ENCODE measurements at regions not wholly inside any gene's neighbourhood (a gene's known extent, or its start where the extent isn't known, plus 50 kb on each side); places are given as distances from the start of the nearest gene placed in this dataset.

- intact Hi-C loops (cut with DNase I; ENCODE audit: low total_unique reads), result no loop called here
- no peaks in the 10 kb centered on the region for H3K4me1 ChIP-seq
- H3K27me3 ChIP-seq, result no peaks in the 10 kb centered on the region
- no peak overlapping the region for H3K27ac ChIP-seq
- no peak for TF ChIP-seq POLR2A (IDR thresholded peaks at IDR 0.05)
- no peak for TF ChIP-seq CTCF (IDR thresholded peaks at IDR 0.05)
- peaks cover 0 to 3% of the 10 kb centered on the region in 2 donors for H3K9me3 ChIP-seq
- no peak overlapping the region for H3K4me3 ChIP-seq
- DNase-seq, result no peak
- no peaks in the 10 kb centered on the region for H3K36me3 ChIP-seq
Measured at GRCh38 chr11:37597776-37598175, 999.7 kb upstream of the RAG2 start.

- Histone ChIP-seq H3K4me1 (no peaks in the 10 kb centered on the region), H3K9me3 (peaks cover 0 to 3% of the 10 kb centered on the region in 2 donors), H3K27ac (no peak overlapping the region), H3K4me3 (no peak overlapping the region), H3K36me3 (no peaks in the 10 kb centered on the region), H3K27me3 (no peaks in the 10 kb centered on the region)
- intact Hi-C loops (cut with DNase I; ENCODE audit: low total_unique reads), result no loop called here
- TF ChIP-seq CTCF (IDR thresholded peaks at IDR 0.05), result no peak
- TF ChIP-seq POLR2A (IDR thresholded peaks at IDR 0.05), result no peak
- DNase-seq, result no peak
Measured at GRCh38 chr11:37595845-37596244, 997.8 kb upstream of the RAG2 start.

GRCh38 chr11:37574361-37574760 is 976.3 kb upstream of the RAG2 start:
- H3K27ac ChIP-seq, result no peak overlapping the region
- H3K4me1 ChIP-seq, result no peaks in the 10 kb centered on the region
- no peaks in the 10 kb centered on the region for H3K9me3 ChIP-seq
- no peak overlapping the region for H3K4me3 ChIP-seq
- TF ChIP-seq POLR2A (IDR thresholded peaks at IDR 0.05) (no peak), CTCF (IDR thresholded peaks at IDR 0.05) (no peak)
- intact Hi-C loops (cut with DNase I; ENCODE audit: low total_unique reads), result no loop called here
- no peak for DNase-seq
- no peaks in the 10 kb centered on the region for H3K27me3 ChIP-seq
- H3K36me3 ChIP-seq, result no peaks in the 10 kb centered on the region

DNA sequence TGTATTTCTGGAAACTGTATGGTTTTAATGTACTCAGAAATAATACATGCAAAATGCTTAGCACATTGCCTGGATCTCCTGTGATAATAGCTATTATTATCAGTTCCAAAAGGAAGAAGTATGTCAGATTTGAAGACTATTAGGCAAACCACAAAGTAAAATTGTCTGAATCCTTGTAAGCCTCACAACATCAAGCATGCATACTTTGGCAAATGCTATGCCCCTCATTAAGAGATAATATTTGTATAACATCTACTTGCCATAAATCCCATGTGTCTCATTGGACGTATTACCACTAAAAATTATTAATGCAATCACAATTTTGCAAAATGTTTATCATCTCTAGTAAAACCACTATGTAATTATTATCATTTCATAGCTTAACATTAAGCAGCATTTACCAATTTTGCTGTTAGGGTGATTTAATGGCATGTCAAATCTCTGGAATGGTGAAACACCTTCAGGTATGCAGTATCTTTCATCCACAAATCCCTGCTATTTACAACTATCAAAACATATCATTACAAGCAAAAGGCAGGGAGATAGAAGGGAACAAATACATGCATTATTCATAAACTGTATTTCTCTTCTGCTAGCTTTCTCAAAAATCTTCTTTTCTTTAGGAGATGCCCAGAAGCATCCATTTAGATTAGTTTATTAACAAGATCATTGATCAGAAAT is 974.6 kb upstream of the RAG2 start:
- no peaks in the 10 kb centered on the region for H3K27me3 ChIP-seq
- H3K4me3 ChIP-seq, result no peak overlapping the region
- H3K27ac ChIP-seq, result no peak overlapping the region
- no peak for DNase-seq
- no peaks in the 10 kb centered on the region for H3K36me3 ChIP-seq
- no peaks in the 10 kb centered on the region for H3K4me1 ChIP-seq
- no peak for TF ChIP-seq POLR2A (IDR thresholded peaks at IDR 0.05)
- TF ChIP-seq CTCF (IDR thresholded peaks at IDR 0.05), result no peak
- intact Hi-C loops (cut with DNase I; ENCODE audit: low total_unique reads), result no loop called here
- H3K9me3 ChIP-seq, result no peaks in the 10 kb centered on the region

DNA sequence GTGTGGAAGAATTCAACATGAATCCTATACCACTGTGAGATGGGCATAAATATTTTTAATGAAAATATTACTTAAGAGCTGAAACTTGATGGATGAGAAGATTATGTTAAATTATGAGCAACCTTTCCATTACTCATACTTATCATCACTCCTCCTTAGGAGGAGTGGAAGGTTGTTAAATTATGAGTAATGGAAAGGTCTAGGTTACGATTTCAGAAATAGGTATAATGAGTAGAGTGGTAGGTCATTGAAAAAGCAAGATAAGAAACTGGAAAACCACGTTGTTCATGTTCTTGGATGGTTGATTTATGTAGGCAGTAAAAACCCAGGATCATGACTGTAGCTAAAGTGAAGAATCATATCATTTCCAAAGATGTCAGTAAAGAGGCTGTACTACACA is 973.2 kb upstream of the RAG2 start:
- H3K4me1 ChIP-seq, result no peaks in the 10 kb centered on the region
- DNase-seq, result no peak
- intact Hi-C loops (cut with DNase I; ENCODE audit: low total_unique reads), result no loop called here
- H3K4me3 ChIP-seq, result no peak overlapping the region
- no peaks in the 10 kb centered on the region for H3K27me3 ChIP-seq
- no peak overlapping the region for H3K27ac ChIP-seq
- TF ChIP-seq POLR2A (IDR thresholded peaks at IDR 0.05) (no peak), CTCF (IDR thresholded peaks at IDR 0.05) (no peak)
- H3K9me3 ChIP-seq, result no peaks in the 10 kb centered on the region
- H3K36me3 ChIP-seq, result no peaks in the 10 kb centered on the region

Data from uterus (tissue), 3 donors.